Cardiac muscle cell (in vitro differentiated cells and primary cell): ENCODE measurements at regions not wholly inside any gene's neighbourhood (a gene's known extent, or its start where the extent isn't known, plus 50 kb on each side); places are given as distances from the start of the nearest gene placed in this dataset.
"Not testable (repeated sequence)": the region's sequence is repeated elsewhere in the genome, so short reads cannot be mapped to it uniquely, and the experiment has no call there.

ENCODE experiments used
- DNase-seq, 2 donors: peaks; one replicate each; pipeline versions ENCODE4 v3.0.0 to v3.0.0-alpha.2; 2010 to 2017; ENCODE audit warnings: low read depth in 1 of 2, low spot score in 1 of 2
- H3K27ac ChIP-seq: fragments of 200-600 bp; sonication (generic); 2 replicates; pipeline ENCODE4 v1.5.1; 2016
- H3K27me3 ChIP-seq: fragments of 200-600 bp; sonication (generic); 2 replicates; pipeline ENCODE4 v1.6.0; 2016; ENCODE audit warnings: control low read depth
- H3K36me3 ChIP-seq: fragments of 200-600 bp; sonication (generic); 2 replicates; pipeline ENCODE4 v1.5.1; 2016; ENCODE audit warnings: control low read depth
- H3K4me1 ChIP-seq: fragments of 200-600 bp; sonication (generic); 2 replicates; pipeline ENCODE4 v1.8.1; 2017; ENCODE audit warnings: low read depth, mild to moderate bottlenecking, mixed run types
- H3K4me3 ChIP-seq: fragments of 200-600 bp; sonication (generic); 2 replicates; pipeline ENCODE4 v1.5.1; 2016; ENCODE audit warnings: mild to moderate bottlenecking
- H3K9me3 ChIP-seq: fragments of 200-600 bp; sonication (generic); 2 replicates; pipeline ENCODE4 v1.5.1; 2017; ENCODE audit warnings: low read depth, mild to moderate bottlenecking, control low read depth
- TF ChIP-seq, protein P1 (sequence below): IDR thresholded peaks from 2 replicates; pipeline ENCODE4 v1.5.1; 2012; ENCODE audit warnings: low read depth, mild to moderate bottlenecking, low read length

DNA sequence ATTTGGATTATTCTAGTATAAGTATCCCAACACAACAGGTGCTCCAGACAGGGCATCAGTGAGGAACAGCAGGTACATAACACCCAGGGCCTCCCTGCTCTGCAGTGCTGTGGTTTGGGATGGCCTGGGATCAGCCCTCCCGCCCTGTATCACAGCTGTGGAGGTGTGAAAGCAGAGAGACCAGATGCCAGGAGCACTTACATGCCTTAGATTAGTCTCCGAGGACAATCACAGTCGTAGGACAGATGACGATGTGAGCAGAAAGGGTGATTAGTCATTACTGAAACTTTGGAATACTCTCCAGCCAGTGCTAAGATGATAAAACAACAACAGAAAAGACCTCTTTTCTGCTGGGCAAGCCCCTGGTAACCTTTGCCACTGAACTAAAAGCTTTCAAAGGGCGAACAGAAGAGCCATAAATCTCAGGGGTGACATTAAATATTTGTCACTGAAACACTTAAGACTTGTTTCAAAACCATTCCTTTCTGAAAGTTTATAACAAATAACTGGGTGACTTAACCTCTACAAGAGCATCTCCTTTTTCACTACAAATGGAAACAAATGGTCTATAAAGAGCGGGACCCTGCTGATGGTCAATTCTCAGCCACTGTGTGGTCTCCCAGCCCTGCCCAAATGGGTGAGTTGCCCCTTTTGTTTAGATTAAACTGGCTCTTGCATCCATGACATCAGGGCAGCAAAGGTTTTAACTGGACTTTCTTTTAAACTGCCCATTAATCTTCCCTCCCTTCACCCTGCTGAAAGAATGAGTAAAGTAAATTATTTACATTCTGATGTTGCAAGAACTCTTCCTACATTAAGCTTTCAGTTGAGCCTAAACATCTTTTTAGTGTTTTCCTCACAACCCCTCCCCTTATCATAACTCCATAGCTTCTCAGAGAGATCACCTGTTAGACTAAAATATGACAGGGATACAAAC lies 183.1 kb upstream of the COX10 start:
- H3K4me3 ChIP-seq: no peak overlapping the region
- peaks cover 5% of the 10 kb centered on the region for H3K4me1 ChIP-seq
- no peaks in the 10 kb centered on the region for H3K27me3 ChIP-seq
- DNase-seq: peak in 1 of 2 donors; percentile 49
- H3K27ac ChIP-seq: no peak overlapping the region
- TF ChIP-seq, protein P1, sequence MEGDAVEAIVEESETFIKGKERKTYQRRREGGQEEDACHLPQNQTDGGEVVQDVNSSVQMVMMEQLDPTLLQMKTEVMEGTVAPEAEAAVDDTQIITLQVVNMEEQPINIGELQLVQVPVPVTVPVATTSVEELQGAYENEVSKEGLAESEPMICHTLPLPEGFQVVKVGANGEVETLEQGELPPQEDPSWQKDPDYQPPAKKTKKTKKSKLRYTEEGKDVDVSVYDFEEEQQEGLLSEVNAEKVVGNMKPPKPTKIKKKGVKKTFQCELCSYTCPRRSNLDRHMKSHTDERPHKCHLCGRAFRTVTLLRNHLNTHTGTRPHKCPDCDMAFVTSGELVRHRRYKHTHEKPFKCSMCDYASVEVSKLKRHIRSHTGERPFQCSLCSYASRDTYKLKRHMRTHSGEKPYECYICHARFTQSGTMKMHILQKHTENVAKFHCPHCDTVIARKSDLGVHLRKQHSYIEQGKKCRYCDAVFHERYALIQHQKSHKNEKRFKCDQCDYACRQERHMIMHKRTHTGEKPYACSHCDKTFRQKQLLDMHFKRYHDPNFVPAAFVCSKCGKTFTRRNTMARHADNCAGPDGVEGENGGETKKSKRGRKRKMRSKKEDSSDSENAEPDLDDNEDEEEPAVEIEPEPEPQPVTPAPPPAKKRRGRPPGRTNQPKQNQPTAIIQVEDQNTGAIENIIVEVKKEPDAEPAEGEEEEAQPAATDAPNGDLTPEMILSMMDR: no peak
- H3K36me3 ChIP-seq: no peaks in the 10 kb centered on the region
- H3K9me3 ChIP-seq: no peaks in the 10 kb centered on the region

GRCh38 chr17:13888056-13888609 lies 181.2 kb upstream of the COX10 start:
- Histone ChIP-seq H3K36me3 (no peaks in the 10 kb centered on the region), H3K27ac (no peak overlapping the region), H3K27me3 (peaks cover 4% of the 10 kb centered on the region), H3K4me1 (peaks cover 5% of the 10 kb centered on the region), H3K4me3 (no peak overlapping the region), H3K9me3 (no peaks in the 10 kb centered on the region)
- TF ChIP-seq, protein P1: no peak
- DNase-seq: peak; percentile 35 to 63

- not testable (repeated sequence) for H3K4me3 ChIP-seq, H3K36me3 ChIP-seq, DNase-seq, H3K4me1 ChIP-seq, H3K9me3 ChIP-seq, H3K27me3 ChIP-seq, H3K27ac ChIP-seq
Observed at GRCh38 chr17:13908971-13909370, 160.3 kb upstream of the COX10 start.

GRCh38 chr17:13909901-13910519 lies 159.3 kb upstream of the COX10 start:
- Histone ChIP-seq H3K4me1 (no peaks in the 10 kb centered on the region), H3K27me3 (no peaks in the 10 kb centered on the region)
- TF ChIP-seq, protein P1: no peak

DNA sequence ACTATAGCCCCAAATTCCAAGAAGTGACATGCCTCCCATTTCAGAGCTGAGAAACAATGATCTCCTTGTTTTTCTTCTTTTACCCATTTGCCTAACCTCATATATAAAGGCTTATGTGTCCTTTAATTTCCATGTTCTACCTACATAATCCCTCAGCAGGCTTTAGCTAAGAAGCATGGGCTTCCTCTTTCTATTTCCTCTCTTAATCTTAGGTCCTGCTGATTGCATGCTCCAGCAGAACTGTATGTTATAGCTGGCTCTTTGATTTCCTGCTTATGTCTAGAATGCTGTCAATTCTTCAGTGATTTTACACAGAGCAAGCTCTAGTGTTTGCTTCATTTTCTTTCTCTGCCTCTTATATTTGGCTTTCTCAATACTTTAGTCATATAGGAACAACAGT lies 151.7 kb upstream of the COX10 start:
- H3K27me3 ChIP-seq: peaks cover 44% of the 10 kb centered on the region
- no peaks in the 10 kb centered on the region for H3K9me3 ChIP-seq
- TF ChIP-seq, protein P1: no peak
- no peaks in the 10 kb centered on the region for H3K4me1 ChIP-seq
- no peak overlapping the region for H3K4me3 ChIP-seq
- DNase-seq: no peak
- no peak overlapping the region for H3K27ac ChIP-seq
- no peaks in the 10 kb centered on the region for H3K36me3 ChIP-seq

More at GRCh38 chr17:13909901-13910519, 159.3 kb upstream of the COX10 start:
- DNase-seq: no peak
- H3K4me3 ChIP-seq: no peak overlapping the region
- H3K36me3 ChIP-seq: no peaks in the 10 kb centered on the region
- no peaks in the 10 kb centered on the region for H3K9me3 ChIP-seq
- H3K27ac ChIP-seq: no peak overlapping the region

- Histone ChIP-seq H3K27me3 (peaks cover 48% of the 10 kb centered on the region), H3K27ac (no peak overlapping the region), H3K4me1 (no peaks in the 10 kb centered on the region), H3K9me3 (no peaks in the 10 kb centered on the region), H3K36me3 (no peaks in the 10 kb centered on the region), H3K4me3 (no peak overlapping the region)
- TF ChIP-seq, protein P1: no peak
- DNase-seq: no peak
Observed at GRCh38 chr17:13918247-13918646, 151.1 kb upstream of the COX10 start.
